HFF-Myc (cell line): ENCODE measurements at regions not wholly inside any gene's neighbourhood (a gene's known extent, or its start where the extent isn't known, plus 50 kb on each side); places are given as distances from the start of the nearest gene placed in this dataset.
"Not testable (repeated sequence)": the region's sequence is repeated elsewhere in the genome, so short reads cannot be mapped to it uniquely, and the experiment has no call there.

ENCODE experiments used
- DNase-seq: peaks from one replicate; pipeline ENCODE4 v3.0.0-alpha.2; 2011; ENCODE audit warnings: low read depth; ENCODE audit errors: extremely low read depth
- H3K4me3 ChIP-seq: replicated peaks from 2 replicates; pipeline ENCODE4 v1.5.1; 2011; ENCODE audit warnings: low read depth, mild to moderate bottlenecking, control low read depth, low read length
- CTCF ChIP-seq: IDR thresholded peaks from 2 replicates; pipeline ENCODE4 v1.5.1; 2012; ENCODE audit warnings: mild to moderate bottlenecking, low read depth, low read length, control low read depth; ENCODE audit errors: missing control alignments

GRCh38 chr12:30180602-30181001 is 396.9 kb upstream of the TMTC1 start:
- TF ChIP-seq CTCF: no peak

GRCh38 chr12:30178916-30179315 is 395.2 kb upstream of the TMTC1 start:
- no peak overlapping the region for H3K4me3 ChIP-seq
- no peak for DNase-seq
- no peak for TF ChIP-seq CTCF

More at GRCh38 chr12:30180602-30181001, 396.9 kb upstream of the TMTC1 start:
- DNase-seq: no peak
- H3K4me3 ChIP-seq: no peak overlapping the region

- TF ChIP-seq CTCF: no peak
- H3K4me3 ChIP-seq: no peak overlapping the region
- DNase-seq: no peak
Measured at GRCh38 chr12:30169839-30170591, 386.3 kb upstream of the TMTC1 start.

- DNase-seq: no peak
- no peak overlapping the region for H3K4me3 ChIP-seq
- no peak for TF ChIP-seq CTCF
Measured at GRCh38 chr12:30166006-30166795, 382.5 kb upstream of the TMTC1 start.

GRCh38 chr12:30164382-30165318 is 380.9 kb upstream of the TMTC1 start:
- no peak overlapping the region for H3K4me3 ChIP-seq
- TF ChIP-seq CTCF: no peak
- DNase-seq: no peak

- not testable (repeated sequence) for DNase-seq, H3K4me3 ChIP-seq
Measured at GRCh38 chr12:30156833-30157232, 373.1 kb upstream of the TMTC1 start.
